Left renal cortex interstitium (tissue), 4 donors: ENCODE measurements at regions not wholly inside any gene's neighbourhood (a gene's known extent, or its start where the extent isn't known, plus 50 kb on each side); places are given as distances from the start of the nearest gene placed in this dataset.
A peak's percentile ranks its signal among the peaks of the same experiment; 100 is the strongest.

ENCODE experiments used
- DNase-seq, 4 donors: peaks; one replicate each; pipeline ENCODE4 v3.0.0-alpha.2; 2013; ENCODE audit warnings: low read depth in 4 of 4, low spot score in 2 of 4, missing footprints in 1 of 4

DNA sequence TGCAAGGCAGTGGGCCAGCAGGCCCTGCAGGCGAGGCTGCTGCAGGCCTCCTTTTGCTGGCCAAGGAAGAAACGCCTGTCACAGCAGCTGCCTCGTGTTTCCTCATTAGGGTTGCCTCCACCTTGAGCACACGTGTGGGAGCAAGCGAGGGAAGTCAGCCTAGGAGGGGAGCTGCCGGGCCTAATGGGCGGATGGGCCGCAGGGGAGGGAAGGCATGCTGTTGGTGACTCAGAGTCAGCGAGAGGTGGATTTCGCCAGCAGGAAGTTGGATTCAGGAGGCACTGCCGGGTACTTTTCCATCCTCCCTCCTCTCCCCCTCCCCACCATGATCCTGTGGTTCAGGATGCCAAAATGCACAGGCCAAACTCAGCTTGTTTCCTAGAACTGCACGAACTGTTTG, 498.7 kb downstream of the METTL15 start:
- DNase-seq, result no peak

DNA sequence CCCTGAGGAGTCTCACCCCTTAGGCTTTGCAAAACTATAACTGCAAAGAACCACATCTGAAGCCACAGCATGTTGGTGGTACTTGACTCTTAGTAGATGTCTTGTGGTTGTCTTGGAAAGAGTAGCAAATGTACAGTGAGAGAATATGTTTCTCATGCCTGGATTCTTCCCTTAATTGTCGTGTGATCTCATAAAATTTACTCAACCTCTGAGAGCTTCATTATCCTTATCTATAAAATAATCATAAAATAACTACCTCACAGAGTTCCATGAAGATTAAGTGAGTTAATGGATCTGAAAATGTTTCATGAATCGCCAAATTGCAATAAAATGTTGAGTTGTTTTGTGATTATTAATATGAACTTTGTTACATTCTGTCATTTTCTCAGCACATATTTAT, 491.5 kb downstream of the METTL15 start:
- no peak for DNase-seq

DNA sequence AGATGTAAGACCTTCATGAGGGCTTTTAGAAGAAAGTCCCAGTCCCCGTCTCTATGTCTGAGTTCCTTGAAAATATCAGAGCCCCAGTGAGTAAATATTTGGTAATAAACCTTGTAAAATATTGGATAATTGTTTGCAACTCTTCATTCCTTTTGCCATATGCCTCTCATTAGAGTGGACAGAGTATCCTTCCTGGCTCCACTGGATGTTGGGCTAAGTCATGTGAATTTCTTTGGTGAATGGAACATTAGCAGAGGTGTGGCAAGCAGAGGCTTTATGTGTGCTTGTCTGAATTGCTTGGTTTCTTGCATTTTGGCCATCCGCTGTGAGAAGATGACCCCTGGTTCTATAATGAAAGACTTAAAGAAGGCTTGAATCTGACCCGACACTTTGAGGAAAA, 490.3 kb downstream of the METTL15 start:
- DNase-seq, result no peak

DNA sequence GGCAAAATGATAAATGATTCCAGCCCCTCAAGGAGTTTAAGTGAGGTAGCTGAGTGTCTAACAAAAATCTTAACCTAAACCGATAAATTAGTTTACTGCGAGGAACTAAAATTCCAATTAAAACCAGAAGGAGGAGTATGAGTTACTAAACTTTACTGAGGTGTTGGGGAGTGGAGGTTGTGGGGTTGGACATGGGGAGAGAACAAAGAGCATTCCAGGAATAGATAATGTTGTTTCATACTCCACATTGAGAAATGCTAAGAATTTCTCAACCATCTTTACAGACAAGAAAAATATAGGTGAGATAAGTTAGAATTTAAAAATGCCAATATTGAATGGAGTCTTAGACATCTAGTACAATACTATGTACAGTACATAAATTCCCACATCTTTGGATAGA, 488.6 kb downstream of the METTL15 start:
- DNase-seq, result no peak

DNA sequence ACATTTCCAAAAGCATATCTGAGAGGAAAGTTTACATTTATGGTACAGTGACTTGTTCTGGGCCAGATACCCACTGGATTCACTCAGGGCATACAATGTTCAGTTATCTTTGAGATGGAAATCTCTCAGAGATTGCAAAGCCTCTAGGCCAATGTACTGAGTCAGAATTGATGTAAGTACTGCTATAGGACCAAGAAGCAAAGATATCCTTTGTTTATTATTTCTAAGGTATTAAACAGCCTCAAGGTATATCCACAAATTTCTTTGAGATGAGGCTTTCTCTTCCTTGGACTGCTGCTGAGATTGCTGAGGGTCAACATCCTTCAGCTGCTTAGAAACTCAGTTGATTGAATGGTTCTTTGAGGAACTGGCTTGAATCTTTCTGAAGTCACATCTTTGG, 484.0 kb downstream of the METTL15 start:
- DNase-seq, result no peak

DNA sequence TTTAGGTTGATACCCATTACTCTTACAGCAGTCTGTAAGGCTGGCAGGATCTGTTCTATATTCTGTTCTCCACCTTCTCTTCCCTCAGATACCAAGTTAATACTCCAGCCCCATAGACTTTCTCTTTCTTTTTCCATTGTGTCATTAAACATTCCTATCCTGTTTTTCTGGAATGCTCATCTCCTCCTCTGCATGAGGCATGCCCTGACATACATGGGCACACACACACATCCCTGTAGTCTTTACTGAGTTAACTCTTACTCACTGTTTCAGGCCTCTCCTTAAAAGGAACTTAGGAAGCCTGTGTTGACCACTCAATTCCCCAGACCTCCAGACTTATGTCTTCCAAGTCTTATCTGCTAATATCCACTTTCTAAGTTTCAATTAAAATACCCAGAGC, 476.8 kb downstream of the METTL15 start:
- DNase-seq, result no peak

DNA sequence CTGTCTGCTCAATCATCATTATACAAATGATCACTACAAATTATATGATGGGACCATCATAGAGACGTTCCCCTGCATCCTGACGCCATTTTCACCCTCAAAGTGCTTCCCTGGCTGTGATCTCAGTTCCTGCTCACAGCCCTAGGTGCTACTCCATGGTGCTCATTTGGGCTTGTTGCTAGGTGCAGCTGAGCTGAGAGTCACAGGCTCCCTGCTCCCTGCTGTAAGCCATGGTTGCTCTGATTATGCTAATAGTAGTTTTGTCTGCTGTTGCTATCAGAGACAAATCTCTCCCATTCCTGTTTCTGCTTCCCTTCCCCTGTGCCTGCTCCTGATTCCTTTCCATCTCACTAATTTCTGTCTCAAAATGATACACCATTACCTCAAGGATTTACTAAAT, 474.3 kb downstream of the METTL15 start:
- no peak for DNase-seq

DNA sequence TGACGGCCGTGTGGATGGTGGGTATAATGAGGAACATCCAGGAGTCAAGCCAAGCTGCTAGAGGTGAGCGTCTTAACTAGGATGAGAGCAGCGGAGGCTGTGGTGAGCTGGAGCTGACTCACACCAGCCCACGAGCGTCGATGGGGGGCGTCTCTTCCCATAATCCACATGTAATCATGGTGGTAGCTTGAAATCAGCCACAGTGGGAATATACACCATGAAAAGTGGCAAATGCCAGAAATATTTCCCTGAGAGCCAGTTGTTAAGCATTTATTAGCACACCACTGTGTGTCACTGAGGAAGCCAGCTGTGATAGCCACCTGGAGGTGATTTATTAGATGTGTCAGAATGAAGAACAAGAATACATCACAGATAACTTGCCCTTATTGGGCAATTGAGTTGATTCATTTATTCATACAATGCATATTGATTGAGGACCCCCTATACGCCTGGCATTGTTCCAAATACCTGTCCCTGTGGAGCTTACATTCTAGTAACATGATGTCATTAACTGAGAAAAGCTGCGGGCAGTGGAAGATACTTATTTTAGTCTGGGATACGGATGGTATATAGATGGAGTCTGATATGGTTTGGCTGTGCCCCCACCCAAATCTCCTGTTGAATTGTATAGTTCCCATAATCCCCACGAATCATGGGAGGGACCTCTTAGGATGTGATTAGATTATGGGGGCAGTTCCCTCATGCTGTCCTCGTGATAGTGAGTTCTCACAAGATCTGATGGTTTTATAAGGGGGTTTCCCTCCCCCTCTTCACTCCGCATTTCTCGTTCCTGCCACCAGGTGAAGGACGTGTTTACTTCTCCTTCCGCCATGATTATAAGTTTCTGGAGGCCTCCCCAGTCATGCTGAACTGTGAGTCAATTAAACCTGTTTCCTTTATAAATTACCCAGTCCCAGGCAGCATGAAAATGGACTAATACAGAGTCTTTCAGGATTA, 473.4 kb downstream of the METTL15 start:
- no peak for DNase-seq

DNA sequence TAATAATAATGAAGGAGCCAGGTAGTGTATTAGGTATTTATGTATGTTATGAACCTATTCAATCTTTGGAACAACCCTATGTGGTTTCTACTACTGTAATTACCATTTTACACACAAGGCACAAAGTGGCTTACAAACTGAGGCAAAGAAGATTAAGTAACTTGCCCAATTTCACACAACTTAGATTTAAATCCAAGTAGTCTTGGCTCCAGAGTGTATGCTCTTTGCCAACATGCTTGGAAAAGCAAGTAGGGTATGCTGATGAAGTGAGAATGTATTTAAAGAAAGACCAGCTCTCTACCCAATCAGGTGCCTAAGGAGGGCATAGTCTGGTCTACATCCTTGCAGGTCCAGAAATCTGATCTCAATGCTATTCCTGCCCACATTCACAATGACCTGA, 463.2 kb downstream of the METTL15 start:
- no peak for DNase-seq

DNA sequence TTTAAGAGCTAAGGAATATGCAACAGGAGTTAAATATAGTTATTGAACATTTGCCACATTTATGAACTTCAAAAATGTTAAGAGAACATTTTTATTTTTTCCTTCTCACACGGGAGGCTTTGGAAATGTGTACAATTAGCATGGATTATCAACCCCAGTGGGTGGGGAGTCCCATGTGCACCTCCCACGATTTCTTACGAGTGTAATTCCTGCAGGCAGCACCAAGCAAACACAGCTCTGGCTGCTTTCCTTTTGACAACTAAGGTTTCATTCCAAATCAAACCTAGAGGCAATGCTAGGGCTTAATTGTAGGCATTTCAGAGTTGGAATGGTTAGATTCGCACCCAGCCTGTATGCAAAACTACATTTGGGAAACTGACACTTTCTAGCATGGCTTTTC, 460.9 kb downstream of the METTL15 start:
- DNase-seq, result no peak

DNA sequence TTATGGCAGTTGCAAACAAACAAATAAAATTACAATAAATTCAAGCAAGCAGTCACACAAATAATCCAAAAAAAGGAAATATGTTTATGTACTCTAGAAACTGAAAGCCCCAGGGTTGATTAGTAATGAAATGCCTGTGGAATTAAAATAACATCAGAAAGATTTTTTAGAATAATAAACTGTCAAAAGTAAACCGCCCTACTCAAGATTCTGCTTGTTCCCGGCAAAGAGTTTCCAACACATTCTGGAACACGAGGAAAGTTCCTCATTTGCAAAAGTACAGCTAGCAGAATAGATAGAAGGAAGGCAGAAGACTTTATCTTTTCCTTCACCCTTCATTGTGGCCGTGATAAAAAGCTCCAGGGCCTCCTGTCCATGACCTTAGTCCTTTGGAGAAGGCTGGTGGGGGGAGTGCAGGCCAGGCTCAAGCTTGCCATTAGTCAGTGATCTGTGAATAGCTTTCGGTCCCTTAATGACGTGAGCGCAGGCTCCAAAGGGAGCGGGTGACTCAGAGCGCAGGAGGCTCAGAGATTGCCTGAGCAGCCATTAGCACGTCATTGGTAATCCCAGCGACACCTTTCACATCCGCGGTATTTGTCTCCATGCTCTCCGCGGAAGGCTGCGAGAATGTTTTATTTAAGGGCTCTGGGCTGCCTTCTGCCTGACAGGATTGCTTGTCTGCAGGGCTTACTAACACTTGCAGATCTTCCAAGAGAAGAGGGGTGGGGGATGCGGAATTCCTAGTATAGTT, 458.3 kb downstream of the METTL15 start:
- peak in 1 of 4 donors; percentile 20 for DNase-seq

DNA sequence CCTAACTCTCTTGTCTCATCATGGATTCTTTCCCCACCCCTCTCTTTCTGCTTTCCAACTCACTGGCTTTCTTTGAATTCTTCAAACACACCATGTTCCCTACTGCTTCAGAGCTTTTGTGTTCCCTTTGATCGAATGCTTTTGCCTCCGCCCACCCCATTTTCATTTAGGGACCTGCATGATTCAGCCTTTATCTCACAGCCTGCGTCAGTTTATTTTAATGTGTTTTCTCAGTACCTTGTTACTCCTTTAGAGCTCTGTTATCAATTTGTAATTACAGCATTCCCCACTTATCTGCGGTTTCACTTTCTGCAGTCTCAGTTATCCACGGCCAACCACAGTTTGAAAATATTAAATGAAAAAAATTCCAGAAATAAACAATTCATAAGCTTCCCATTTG, 451.3 kb downstream of the METTL15 start:
- DNase-seq, result no peak

DNA sequence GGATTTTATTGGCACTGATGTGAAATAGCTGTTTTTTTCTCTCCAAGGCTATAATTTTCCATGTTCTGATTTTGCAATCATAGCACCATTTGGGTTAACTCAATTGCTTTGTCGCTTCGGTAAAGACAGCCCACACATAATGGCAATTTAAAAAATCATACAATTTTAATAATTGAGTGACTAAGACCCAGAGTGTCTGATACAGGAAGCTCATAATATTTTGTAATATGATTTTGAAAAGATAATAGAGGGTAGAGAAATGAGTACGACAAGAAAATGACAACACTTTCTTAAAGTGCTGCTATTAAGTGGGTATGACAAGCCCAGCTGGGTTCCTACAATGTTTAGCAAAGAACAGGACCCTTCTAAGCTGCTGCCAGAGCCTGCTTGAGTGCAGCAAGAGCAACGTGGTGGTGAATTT, 439.1 kb downstream of the METTL15 start:
- DNase-seq, result no peak

DNA sequence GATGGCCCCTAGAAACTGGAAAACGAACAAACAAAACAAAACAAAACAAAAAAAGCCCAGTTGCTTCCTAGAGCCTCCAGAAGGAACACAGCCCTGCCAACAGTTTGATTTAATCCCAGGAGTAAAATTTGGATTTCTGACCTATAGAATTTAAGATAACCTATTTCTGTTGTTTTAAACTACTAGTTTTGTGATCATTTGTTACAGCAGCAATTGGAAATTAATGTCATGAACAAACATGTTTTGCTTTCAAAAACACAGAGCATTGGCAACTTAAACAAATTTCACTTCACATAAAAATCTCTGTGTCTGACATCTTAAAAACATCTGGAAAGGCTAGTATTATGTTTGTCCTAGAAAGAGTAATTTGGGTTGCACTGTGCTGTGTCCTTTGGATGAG, 437.3 kb downstream of the METTL15 start:
- no peak for DNase-seq

DNA sequence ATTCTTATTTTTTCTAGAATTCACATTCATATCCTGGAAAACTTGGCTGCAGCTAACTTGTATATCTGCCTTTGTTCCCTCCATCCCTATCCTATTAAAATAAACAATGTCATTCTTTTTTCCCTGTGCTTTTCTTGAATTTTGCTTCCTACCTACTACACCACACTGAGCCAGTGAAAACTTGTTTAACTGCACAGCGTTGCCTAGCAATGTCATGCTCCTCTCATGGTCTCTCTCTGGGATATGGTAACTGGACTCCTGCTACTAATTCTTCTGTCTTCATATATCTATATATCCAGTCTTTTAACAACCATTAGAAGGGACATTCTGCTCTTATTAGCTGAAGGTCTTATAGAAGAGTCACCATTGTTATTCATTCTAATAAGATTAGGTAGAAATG, 434.4 kb downstream of the METTL15 start:
- DNase-seq, result no peak

DNA sequence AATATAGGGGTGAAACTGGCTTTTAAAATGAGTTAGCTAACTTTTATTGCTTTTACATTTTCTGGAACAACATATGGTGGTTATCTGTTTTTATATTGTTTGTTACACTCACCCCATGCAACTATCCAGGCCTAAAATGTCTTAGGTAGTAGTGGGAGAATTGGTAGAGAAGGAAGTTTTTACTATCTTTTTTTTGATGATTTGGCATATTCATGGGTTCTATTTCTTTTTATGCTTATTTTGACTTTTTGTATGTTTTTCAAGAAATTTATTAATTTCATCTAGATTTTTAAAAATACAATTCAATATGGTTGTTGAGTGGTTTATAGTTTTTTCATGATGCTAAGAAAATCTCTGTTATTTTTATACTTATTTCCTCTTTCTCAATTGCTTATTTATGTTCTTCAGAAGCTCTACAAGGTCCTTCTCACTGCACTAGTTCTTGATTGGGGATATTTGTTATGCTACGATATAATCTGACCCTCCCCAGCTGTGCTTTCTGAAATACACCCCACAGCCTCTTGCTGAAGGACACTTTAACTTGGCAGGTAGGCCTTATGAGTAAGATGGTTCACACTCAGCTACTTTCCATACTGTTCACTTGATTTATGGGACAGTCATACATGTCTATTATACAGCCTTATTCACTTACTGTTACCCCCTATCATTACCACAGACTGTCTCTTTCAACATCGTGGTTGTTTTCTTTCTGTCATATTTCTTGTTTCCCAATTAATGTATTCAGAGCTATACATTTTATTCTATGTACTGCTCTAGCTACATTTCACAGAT, 431.2 kb downstream of the METTL15 start:
- no peak for DNase-seq

DNA sequence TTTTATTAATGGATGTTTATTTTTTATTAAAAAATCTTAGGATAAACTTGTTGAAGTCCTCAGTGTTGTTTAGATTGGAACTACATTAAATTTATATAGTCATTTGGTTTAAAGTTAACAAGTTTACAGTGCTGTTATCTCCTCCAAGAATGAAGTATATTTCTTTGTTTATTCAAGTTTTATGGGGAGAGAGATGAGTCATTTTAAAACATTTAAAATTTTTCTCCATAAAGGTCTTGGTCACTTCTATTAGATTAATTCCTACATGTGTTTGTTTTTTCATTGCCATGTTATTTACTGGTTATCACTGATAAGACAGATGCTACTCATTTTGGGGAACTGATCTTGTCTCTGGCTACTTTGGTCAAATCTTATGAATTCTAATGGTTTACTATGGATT, 429.6 kb downstream of the METTL15 start:
- DNase-seq, result no peak

DNA sequence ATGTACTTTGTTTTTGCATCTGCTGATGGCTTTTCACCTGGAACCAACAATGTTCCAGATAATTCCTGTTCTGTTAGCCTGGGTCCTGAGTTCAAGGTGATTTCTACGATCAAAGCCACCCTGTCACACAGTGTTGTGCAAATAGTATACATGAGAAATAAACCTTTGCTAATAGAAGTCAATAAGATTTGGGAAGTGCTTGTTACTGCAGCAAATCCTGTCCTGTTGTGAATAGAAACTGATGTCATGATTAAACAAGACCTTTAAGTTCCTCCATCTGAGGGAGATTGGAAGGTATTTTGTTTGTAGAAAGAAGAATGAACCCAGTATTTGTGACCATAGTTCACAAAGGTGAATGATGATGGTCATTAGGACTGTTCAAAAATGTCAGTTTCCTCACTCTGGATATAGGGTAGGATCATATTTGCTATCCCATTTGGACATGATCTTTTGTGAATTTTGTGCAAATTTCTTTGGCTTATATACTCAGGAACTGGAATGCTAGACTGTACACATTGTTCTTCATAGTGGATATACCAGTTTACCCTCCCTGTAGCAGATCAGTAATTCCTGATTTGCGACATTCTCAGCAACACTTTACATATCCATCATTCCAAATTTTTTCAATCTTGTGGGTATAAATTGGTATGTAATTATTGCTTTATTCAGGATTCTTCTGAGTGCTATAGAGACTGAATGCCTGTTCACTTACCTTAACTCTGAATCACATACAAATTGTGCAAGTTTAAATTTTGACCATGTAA, 428.5 kb downstream of the METTL15 start:
- no peak for DNase-seq

DNA sequence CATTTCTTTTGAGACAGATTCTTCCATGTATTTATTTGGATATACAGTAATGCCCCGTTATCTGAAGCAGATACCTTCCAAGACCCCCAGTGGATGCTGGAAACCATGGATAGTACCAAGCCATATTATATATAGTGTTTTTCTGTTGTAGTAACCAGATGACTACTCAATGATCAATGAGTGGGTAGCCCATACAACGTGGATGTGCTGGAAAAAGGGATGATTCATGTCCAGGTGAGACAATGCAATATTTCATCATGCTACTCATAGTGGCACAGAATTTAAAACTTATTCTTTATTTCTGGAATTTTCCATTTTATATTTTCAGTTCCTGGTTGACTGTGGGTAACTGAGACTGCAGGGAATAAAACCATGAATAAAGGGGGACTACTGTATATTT, 427.5 kb downstream of the METTL15 start:
- DNase-seq, result no peak
